ENCODE measurements at regions not wholly inside any gene's neighbourhood (a gene's known extent, or its start where the extent isn't known, plus 50 kb on each side); places are given as distances from the start of the nearest gene placed in this dataset.

DNA sequence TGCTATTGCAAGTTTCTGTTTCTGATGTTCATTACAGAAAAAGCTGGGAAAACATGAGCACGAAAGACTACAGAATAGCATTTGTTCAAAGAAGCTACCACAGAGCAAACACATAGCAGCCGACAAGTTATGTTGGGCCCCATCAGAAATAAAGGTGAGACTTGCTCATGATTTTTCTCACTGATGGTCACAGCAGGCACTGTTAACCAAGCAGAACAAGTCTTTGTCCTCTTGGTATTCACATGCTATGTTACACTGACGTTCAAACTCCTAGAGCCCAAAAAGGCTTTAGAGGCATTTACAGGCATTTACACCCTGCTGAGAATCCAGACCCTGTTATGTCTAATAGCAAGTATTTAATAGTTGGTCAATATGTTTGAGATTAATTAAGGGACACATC, 235.0 kb upstream of the HNMT start:
- Histone ChIP-seq H2AFZ (ENCODE audit: low read depth, low read length) (no peak overlapping the region), H3K9ac (ENCODE audit: low read length) (no peak overlapping the region), H3K4me1 (ENCODE audit: control insufficient read depth, insufficient read depth, low read depth, low read length) (no peaks in the 10 kb centered on the region), H3K4me3 (ENCODE audit: insufficient read depth in 1 of 2, low read depth in 1 of 2, low read length in 2 of 2) (no peak overlapping the region), H2BK12ac (ENCODE audit: low read length in 2 of 2) (no peak overlapping the region), H3K18ac (ENCODE audit: low read depth in 1 of 2, low read length in 2 of 2) (no peak overlapping the region), H3K14ac (ENCODE audit: low read length in 2 of 2) (no peak overlapping the region), H3K9me3 (ENCODE audit: control insufficient read depth, low read length) (peaks cover 8% of the 10 kb centered on the region), H3K27me3 (ENCODE audit: control insufficient read depth in 1 of 2, insufficient read depth in 1 of 2, low read length in 2 of 2) (no peaks in the 10 kb centered on the region), H3K27ac (ENCODE audit: low read length, poor library complexity, severe bottlenecking) (no peak overlapping the region), H3K36me3 (ENCODE audit: control insufficient read depth in 1 of 2, insufficient read depth in 2 of 2, low read depth in 1 of 2, low read length in 2 of 2) (no peaks in the 10 kb centered on the region), H2AK5ac (ENCODE audit: low read length, severe bottlenecking) (no peak overlapping the region), H4K8ac (ENCODE audit: low read length) (no peak overlapping the region), H3K4me2 (ENCODE audit: low read length, poor library complexity, severe bottlenecking) (no peak overlapping the region), H3K79me1 (replicated peaks; ENCODE audit: low read length, poor library complexity, severe bottlenecking) (no peaks in the 10 kb centered on the region), H2BK15ac (ENCODE audit: low read depth, poor library complexity, severe bottlenecking) (no peak overlapping the region), H3K4ac (ENCODE audit: low read depth in 1 of 2, low read length in 2 of 2) (no peak overlapping the region), H3K23ac (ENCODE audit: low read length in 2 of 2) (no peak overlapping the region), H2BK5ac (ENCODE audit: low read depth, low read length, poor library complexity, severe bottlenecking) (no peak overlapping the region), H4K91ac (ENCODE audit: low read length) (no peak overlapping the region), H2BK120ac (ENCODE audit: low read depth, low read length) (no peak overlapping the region)
- 63% methylated on average over 2 of the region's 3 CpGs for WGBS
- no peak for DNase-seq

DNA sequence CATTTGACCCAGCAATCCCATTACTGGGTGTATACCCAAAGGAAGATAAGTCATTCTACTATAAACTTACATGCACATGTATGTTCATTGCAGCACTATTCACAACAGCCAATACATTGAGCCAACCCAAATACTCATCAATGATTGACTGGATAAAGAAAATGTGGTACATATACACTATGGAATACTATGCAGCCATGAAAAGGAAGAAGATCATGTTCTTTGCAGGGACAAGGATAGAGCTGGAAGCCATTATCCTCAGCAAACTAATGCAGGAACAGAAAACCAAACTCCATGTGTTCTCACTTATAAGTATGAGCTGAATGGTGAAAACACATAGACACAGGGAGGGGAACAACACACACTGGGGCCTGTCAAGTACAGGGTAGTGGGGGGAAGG, 226.7 kb upstream of the HNMT start:
- Histone ChIP-seq H2BK120ac (ENCODE audit: low read depth, low read length) (no peak overlapping the region), H2BK12ac (ENCODE audit: low read length in 2 of 2) (no peak overlapping the region), H3K4me3 (ENCODE audit: insufficient read depth in 1 of 2, low read depth in 1 of 2, low read length in 2 of 2) (no peak overlapping the region), H3K79me1 (replicated peaks; ENCODE audit: low read length, poor library complexity, severe bottlenecking) (no peaks in the 10 kb centered on the region), H3K36me3 (ENCODE audit: control insufficient read depth in 1 of 2, insufficient read depth in 2 of 2, low read depth in 1 of 2, low read length in 2 of 2) (no peaks in the 10 kb centered on the region), H4K8ac (ENCODE audit: low read length) (no peak overlapping the region), H3K9me3 (ENCODE audit: control insufficient read depth, low read length) (no peaks in the 10 kb centered on the region), H2AK5ac (ENCODE audit: low read length, severe bottlenecking) (no peak overlapping the region), H3K14ac (ENCODE audit: low read length in 2 of 2) (no peak overlapping the region), H3K9ac (ENCODE audit: low read length) (no peak overlapping the region), H4K91ac (ENCODE audit: low read length) (no peak overlapping the region), H3K23ac (ENCODE audit: low read length in 2 of 2) (no peak overlapping the region), H3K4me2 (ENCODE audit: low read length, poor library complexity, severe bottlenecking) (no peak overlapping the region), H2AFZ (ENCODE audit: low read depth, low read length) (no peak overlapping the region), H3K27me3 (ENCODE audit: control insufficient read depth in 1 of 2, insufficient read depth in 1 of 2, low read length in 2 of 2) (peaks cover 0 to 2% of the 10 kb centered on the region in 2 experiments), H2BK5ac (ENCODE audit: low read depth, low read length, poor library complexity, severe bottlenecking) (no peak overlapping the region), H2BK15ac (ENCODE audit: low read depth, poor library complexity, severe bottlenecking) (no peak overlapping the region), H3K27ac (ENCODE audit: low read length, poor library complexity, severe bottlenecking) (no peak overlapping the region), H3K18ac (ENCODE audit: low read depth in 1 of 2, low read length in 2 of 2) (no peak overlapping the region), H3K4me1 (ENCODE audit: control insufficient read depth, insufficient read depth, low read depth, low read length) (no peaks in the 10 kb centered on the region), H3K4ac (ENCODE audit: low read depth in 1 of 2, low read length in 2 of 2) (no peak overlapping the region)
- DNase-seq, result no peak

DNA sequence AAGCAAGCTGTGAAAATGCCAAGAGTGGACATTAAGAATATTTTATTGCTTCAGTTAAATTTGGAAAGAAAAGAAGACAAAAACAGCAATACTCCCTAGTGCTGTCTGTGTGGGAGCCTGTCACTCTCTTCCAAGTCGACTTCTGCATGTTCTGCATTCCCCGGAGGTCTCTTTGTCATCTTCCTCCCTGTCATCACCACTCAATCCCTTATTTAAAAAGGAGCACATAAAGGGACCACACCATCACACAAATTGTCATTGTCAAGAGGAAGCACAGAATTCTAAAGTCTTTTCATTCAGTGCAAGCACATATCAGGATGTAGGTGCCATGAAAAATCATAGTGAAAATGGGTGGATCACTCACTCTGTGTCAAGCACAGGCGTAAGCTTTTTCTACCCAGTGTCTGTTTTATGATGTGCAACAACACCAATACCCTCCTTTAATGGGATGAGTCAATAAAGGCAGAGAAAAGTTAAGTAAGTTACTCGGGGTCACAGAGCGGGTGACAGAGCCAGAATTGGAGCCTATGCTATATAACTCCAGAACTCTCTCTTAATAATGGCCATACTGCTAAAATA, 222.4 kb upstream of the HNMT start:
- DNase-seq, result no peak
- no peak overlapping the region for H2BK12ac ChIP-seq (ENCODE audit: low read length in 2 of 2)
- H3K27me3 ChIP-seq (ENCODE audit: control insufficient read depth in 1 of 2, insufficient read depth in 1 of 2, low read length in 2 of 2), result peaks cover 0 to 3% of the 10 kb centered on the region in 2 experiments
- WGBS, result 59% methylated on average over 2 of the region's 5 CpGs
- no peaks in the 10 kb centered on the region for H3K79me1 ChIP-seq (replicated peaks; ENCODE audit: low read length, poor library complexity, severe bottlenecking)
- H2BK120ac ChIP-seq (ENCODE audit: low read depth, low read length), result no peak overlapping the region
- H2AFZ ChIP-seq (ENCODE audit: low read depth, low read length), result no peak overlapping the region
- H3K4me3 ChIP-seq (ENCODE audit: insufficient read depth in 1 of 2, low read depth in 1 of 2, low read length in 2 of 2), result no peak overlapping the region
- H4K8ac ChIP-seq (ENCODE audit: low read length), result no peak overlapping the region
- H3K23ac ChIP-seq (ENCODE audit: low read length in 2 of 2), result no peak overlapping the region
- no peak overlapping the region for H3K18ac ChIP-seq (ENCODE audit: low read depth in 1 of 2, low read length in 2 of 2)
- H2BK15ac ChIP-seq (ENCODE audit: low read depth, poor library complexity, severe bottlenecking), result no peak overlapping the region
- no peak overlapping the region for H3K9ac ChIP-seq (ENCODE audit: low read length)
- no peak overlapping the region for H3K4me2 ChIP-seq (ENCODE audit: low read length, poor library complexity, severe bottlenecking)
- no peak overlapping the region for H2BK5ac ChIP-seq (ENCODE audit: low read depth, low read length, poor library complexity, severe bottlenecking)
- H2AK5ac ChIP-seq (ENCODE audit: low read length, severe bottlenecking), result no peak overlapping the region
- no peaks in the 10 kb centered on the region for H3K36me3 ChIP-seq (ENCODE audit: control insufficient read depth in 1 of 2, insufficient read depth in 2 of 2, low read depth in 1 of 2, low read length in 2 of 2)
- H3K4ac ChIP-seq (ENCODE audit: low read depth in 1 of 2, low read length in 2 of 2), result no peak overlapping the region
- no peak overlapping the region for H3K14ac ChIP-seq (ENCODE audit: low read length in 2 of 2)
- no peaks in the 10 kb centered on the region for H3K9me3 ChIP-seq (ENCODE audit: control insufficient read depth, low read length)
- no peak overlapping the region for H3K27ac ChIP-seq (ENCODE audit: low read length, poor library complexity, severe bottlenecking)
- no peaks in the 10 kb centered on the region for H3K4me1 ChIP-seq (ENCODE audit: control insufficient read depth, insufficient read depth, low read depth, low read length)
- no peak overlapping the region for H4K91ac ChIP-seq (ENCODE audit: low read length)

DNA sequence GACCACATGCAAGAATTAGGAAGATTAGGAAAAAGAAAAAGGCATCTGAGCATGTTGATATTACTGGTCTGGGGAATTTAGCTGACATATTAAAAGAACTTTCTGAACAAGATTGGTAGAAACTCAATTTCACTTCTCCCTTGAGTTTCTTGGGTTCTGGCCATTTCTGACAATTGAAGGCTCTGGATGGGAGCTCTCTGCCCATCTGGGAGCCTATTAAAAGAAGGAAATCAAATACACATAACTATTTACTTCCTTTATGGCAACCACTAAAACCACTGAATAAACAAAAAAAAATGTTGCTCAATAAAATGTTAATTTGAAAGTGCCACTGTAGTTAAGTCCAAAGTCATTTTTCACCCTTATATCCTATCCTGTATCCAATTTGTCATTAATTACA, 216.8 kb upstream of the HNMT start:
- no peaks in the 10 kb centered on the region for H3K36me3 ChIP-seq (ENCODE audit: control insufficient read depth in 1 of 2, insufficient read depth in 2 of 2, low read depth in 1 of 2, low read length in 2 of 2)
- peak; percentile 3 for DNase-seq
- no peak overlapping the region for H3K23ac ChIP-seq (ENCODE audit: low read length in 2 of 2)
- H3K27me3 ChIP-seq (ENCODE audit: control insufficient read depth in 1 of 2, insufficient read depth in 1 of 2, low read length in 2 of 2), result peaks cover 0 to 2% of the 10 kb centered on the region in 2 experiments
- H2BK5ac ChIP-seq (ENCODE audit: low read depth, low read length, poor library complexity, severe bottlenecking), result no peak overlapping the region
- H2AFZ ChIP-seq (ENCODE audit: low read depth, low read length), result no peak overlapping the region
- no peak overlapping the region for H3K14ac ChIP-seq (ENCODE audit: low read length in 2 of 2)
- H4K91ac ChIP-seq (ENCODE audit: low read length), result no peak overlapping the region
- H2BK120ac ChIP-seq (ENCODE audit: low read depth, low read length), result no peak overlapping the region
- no peak overlapping the region for H3K18ac ChIP-seq (ENCODE audit: low read depth in 1 of 2, low read length in 2 of 2)
- peaks cover 4% of the 10 kb centered on the region for H3K9me3 ChIP-seq (ENCODE audit: control insufficient read depth, low read length)
- H3K4me3 ChIP-seq (ENCODE audit: insufficient read depth in 1 of 2, low read depth in 1 of 2, low read length in 2 of 2), result no peak overlapping the region
- no peak overlapping the region for H3K9ac ChIP-seq (ENCODE audit: low read length)
- no peak overlapping the region for H3K27ac ChIP-seq (ENCODE audit: low read length, poor library complexity, severe bottlenecking)
- no peak overlapping the region for H2AK5ac ChIP-seq (ENCODE audit: low read length, severe bottlenecking)
- H2BK15ac ChIP-seq (ENCODE audit: low read depth, poor library complexity, severe bottlenecking), result no peak overlapping the region
- H3K4me1 ChIP-seq (ENCODE audit: control insufficient read depth, insufficient read depth, low read depth, low read length), result no peaks in the 10 kb centered on the region
- no peak overlapping the region for H3K4ac ChIP-seq (ENCODE audit: low read depth in 1 of 2, low read length in 2 of 2)
- H2BK12ac ChIP-seq (ENCODE audit: low read length in 2 of 2), result no peak overlapping the region
- H3K79me1 ChIP-seq (replicated peaks; ENCODE audit: low read length, poor library complexity, severe bottlenecking), result no peaks in the 10 kb centered on the region
- no peak overlapping the region for H4K8ac ChIP-seq (ENCODE audit: low read length)
- H3K4me2 ChIP-seq (ENCODE audit: low read length, poor library complexity, severe bottlenecking), result no peak overlapping the region
